Ovary (tissue), 3 donors: ENCODE measurements at regions not wholly inside any gene's neighbourhood (a gene's known extent, or its start where the extent isn't known, plus 50 kb on each side); places are given as distances from the start of the nearest gene placed in this dataset.

ENCODE experiments used
- POLR2A ChIP-seq: fragments of 450-650 bp; IDR thresholded peaks from one replicate; pipeline ENCODE4 v1.6.1; 2017; ENCODE audit warnings: antibody characterized with exemption, mild to moderate bottlenecking, moderate library complexity
- TF ChIP-seq, protein P1 (sequence below), 3 donors: fragments of 450-650 bp in 2 of 3; fragments of 200-600 bp in 1 of 3; IDR thresholded peaks; one replicate each; pipeline versions ENCODE4 v1.5.1 to v1.8.0; 2016 to 2022; ENCODE audit warnings: antibody characterized with exemption in 3 of 3, mild to moderate bottlenecking in 1 of 3
- donor health status: DM: no; HTN: no; CAD: no.

- TF ChIP-seq, protein P1, sequence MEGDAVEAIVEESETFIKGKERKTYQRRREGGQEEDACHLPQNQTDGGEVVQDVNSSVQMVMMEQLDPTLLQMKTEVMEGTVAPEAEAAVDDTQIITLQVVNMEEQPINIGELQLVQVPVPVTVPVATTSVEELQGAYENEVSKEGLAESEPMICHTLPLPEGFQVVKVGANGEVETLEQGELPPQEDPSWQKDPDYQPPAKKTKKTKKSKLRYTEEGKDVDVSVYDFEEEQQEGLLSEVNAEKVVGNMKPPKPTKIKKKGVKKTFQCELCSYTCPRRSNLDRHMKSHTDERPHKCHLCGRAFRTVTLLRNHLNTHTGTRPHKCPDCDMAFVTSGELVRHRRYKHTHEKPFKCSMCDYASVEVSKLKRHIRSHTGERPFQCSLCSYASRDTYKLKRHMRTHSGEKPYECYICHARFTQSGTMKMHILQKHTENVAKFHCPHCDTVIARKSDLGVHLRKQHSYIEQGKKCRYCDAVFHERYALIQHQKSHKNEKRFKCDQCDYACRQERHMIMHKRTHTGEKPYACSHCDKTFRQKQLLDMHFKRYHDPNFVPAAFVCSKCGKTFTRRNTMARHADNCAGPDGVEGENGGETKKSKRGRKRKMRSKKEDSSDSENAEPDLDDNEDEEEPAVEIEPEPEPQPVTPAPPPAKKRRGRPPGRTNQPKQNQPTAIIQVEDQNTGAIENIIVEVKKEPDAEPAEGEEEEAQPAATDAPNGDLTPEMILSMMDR (IDR thresholded peaks at IDR 0.05), result no peak
- TF ChIP-seq POLR2A, result no peak
Observed at GRCh38 chr18:67453901-67454300, 62.6 kb downstream of the DSEL start.
